CD4-positive, alpha-beta T cell treated with Interferon gamma for 1 hour (primary cell): ENCODE measurements at regions not wholly inside any gene's neighbourhood (a gene's known extent, or its start where the extent isn't known, plus 50 kb on each side); places are given as distances from the start of the nearest gene placed in this dataset.
"Not testable (repeated sequence)": the region's sequence is repeated elsewhere in the genome, so short reads cannot be mapped to it uniquely, and the experiment has no call there.

Source experiments
- DNase-seq: peaks from one replicate; pipeline ENCODE4 v3.0.0-alpha.2; 2020

DNA sequence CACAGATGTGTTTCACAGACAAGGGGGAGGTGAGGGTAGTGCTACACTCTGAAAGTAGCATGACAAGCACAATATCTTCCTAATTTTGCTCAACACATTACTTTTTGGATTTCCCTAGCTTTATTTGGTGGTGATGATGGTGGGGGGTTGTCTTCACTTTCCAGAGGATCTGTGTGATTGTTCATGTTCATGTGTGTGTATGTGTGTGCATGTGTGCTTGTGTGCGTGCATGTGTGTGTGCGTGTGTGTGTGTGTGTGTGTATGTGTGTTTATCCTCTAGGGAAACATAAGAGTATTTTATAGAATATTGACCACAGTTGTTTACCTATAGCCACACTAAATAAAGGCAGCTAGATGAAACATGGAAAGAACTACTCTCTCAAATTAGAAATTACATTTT, 183.8 kb upstream of the EYA4 start:
- DNase-seq: no peak

- DNase-seq: no peak
These were observed 179.1 kb upstream of the EYA4 start for GRCh38 chr6:133062077-133062476.

- DNase-seq: peak; percentile 1
These were observed 178.4 kb upstream of the EYA4 start for GRCh38 chr6:133062696-133063306.

DNA sequence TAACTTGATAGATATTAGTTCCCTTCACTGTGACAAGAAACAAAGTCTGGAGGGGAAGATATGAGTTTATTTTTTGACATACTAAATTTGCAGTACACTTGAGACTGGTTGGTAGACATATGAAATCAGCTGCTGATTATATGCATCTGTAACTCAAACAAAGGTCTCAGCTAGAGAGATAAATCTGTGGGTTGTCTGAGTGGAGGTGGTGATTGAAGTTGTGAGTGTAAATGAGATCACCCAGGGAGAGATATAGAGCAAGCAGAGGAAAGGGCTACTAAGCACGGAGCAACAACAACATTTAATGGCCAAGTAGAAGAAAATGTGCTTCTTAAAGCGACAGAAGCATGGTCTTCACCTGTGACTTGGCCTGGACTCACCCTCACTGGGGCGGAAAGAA, 173.2 kb upstream of the EYA4 start:
- DNase-seq: no peak

DNA sequence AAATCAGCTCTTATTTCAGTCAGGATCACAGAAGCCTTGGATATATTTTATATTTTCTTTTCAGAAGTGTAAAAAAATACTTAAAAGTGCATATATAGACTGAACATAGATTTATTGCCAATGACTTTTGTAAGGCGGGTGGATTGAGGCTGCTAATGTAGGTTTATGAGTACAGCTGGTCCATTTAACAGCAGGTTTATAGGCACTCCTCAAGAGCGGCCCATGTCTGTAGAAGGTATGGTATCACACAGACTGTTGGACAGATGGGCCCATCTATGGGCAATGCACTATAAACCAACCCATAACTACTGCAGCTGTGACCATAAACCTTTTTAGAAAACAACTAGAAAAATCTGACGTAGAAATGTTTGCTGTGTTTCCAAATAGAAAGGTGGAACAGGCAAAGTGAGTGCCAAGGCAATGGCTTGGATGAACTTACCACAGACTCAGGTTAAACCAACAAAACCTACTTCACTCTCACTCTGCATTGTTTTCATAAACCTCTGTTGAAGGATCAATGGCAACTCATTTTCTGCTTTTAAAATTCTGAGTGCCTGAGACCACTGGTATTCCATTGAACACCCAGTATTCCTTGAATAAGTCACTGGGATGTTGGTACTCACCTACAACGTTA, 170.6 kb upstream of the EYA4 start:
- no peak for DNase-seq

DNA sequence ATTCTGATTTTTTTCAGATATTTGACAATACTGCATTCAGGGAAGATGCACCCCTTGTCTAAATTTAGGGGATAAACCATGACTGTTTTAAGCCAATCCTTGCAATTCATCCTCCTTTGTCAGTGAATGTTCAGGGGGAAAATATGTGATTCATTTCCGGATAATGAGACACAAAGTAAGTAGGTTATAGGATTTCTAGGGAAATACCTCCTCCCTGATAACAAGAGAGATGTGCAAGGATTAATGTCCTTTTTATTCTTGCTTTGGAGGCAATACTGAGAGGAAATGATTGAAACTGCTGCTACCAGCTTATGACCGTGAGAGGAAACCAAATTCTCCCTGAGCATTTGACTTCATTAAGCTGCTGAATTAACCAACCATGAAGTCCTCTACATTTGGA, 161.3 kb upstream of the EYA4 start:
- no peak for DNase-seq

DNA sequence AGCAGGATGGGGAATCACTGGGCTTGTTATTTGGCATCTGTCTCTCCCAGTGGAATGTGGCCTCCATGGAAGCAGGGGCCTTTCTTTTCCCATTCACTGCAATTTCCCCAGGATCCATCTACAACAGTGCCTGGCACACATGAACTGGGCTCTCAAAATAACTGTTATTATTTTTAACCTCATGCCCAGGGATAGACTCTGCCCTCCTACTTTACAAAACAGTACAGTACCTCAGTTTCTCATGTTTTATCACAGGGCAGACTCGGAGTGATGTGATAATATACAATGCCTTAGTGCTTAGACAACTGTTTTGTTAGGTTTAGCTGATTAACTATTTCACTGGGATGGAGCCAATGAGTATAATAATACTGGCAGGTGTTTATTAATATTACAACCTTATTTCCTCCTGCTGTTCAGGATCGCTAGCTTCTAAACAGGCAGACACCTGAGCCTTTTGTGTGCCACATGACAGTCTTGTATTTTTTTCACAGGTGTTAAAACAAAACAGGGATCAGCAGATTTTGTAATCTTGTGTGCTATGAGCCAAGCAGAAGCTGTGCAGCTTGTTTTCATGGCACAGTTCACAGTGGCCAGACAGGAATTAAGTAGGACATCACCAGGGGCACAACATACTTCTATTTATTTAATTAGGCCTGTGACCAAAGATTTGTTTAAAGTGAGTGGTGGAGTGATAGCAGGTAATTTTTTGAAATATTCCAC, 157.7 kb upstream of the EYA4 start:
- DNase-seq: no peak

- DNase-seq: no peak
These were observed 155.7 kb upstream of the EYA4 start for GRCh38 chr6:133085471-133085870.

DNA sequence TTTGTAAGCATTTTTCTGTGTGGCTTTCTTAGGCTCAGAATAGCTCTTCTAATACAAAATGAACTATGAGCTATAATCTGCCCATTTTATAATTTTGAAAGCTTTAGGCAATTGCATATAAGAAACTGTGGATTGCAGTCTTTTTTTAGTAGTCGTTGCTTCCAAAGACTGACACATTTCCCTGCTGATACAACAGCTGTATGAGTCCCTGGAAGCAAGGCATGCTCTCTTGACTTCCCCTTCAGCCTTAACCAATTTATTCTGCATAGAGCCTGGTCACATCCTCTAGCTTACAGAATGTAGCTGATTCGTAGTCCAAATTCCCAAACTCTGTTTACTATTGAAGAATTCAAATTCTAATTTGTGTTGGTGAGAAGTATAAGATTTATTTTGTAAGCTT, 155.3 kb upstream of the EYA4 start:
- DNase-seq: no peak

GRCh38 chr6:133088931-133089695, 152.0 kb upstream of the EYA4 start:
- no peak for DNase-seq

DNA sequence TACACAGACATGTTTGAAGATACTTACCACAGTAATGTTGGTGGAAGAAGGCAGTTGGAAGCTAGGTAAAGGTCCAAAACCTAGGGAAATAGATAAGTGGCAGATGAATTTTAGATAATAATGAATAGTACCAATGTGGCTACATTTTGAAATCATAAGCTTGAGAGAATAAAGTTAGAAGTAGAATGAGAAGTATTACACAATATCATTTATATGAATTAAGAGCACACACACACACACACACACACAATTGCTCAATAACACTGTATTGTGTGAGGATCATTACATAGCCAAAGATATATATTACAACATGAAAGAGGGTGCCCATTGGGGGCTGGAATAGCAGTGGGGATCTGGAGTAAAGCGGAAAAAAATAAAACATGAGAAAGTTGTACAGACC, 149.0 kb upstream of the EYA4 start:
- no peak for DNase-seq

- no peak for DNase-seq
These were observed 148.4 kb upstream of the EYA4 start for GRCh38 chr6:133092771-133093170.

DNA sequence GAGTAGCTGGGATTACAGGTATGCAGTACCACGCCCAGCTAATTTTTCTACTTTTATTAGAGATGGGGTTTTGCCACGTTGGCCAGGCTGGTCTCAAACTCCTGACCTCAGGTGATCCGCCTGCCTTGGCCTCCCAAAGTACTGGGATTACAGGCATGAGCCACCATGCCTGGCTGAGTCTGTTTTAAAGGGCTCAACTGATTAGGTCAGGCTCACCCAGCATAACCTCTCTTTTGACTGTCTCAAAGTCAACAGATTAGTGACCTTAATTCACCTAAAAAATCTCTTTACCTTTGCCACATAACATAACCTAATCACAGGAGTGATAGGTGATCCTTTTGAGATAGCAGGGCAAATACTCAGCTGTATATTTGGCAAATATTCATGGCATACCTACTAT, 147.9 kb upstream of the EYA4 start:
- DNase-seq: not testable (repeated sequence)

GRCh38 chr6:133093956-133094355, 147.2 kb upstream of the EYA4 start:
- no peak for DNase-seq

- no peak for DNase-seq
These were observed 143.9 kb upstream of the EYA4 start for GRCh38 chr6:133097208-133097607.

GRCh38 chr6:133099573-133099972, 141.6 kb upstream of the EYA4 start:
- no peak for DNase-seq

DNA sequence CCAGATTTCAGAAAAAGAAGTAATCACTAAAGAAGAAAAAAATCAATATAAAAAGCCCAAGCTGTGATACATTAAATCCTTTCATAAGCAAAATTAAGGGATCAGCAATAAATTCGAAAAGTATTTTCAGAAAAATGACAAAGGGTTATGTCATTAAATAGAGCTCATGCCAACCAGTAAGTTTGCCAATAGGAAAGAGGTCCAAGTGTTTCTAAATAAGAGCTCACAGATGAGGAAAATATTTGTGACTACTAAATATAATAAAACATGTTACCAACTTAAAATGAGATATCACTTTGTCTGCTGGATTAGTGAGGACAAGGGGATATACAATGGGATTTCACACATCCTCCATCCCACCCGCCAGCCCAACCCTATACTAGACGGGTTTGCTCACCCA, 140.3 kb upstream of the EYA4 start:
- no peak for DNase-seq

GRCh38 chr6:133101790-133102189, 139.4 kb upstream of the EYA4 start:
- DNase-seq: no peak

DNA sequence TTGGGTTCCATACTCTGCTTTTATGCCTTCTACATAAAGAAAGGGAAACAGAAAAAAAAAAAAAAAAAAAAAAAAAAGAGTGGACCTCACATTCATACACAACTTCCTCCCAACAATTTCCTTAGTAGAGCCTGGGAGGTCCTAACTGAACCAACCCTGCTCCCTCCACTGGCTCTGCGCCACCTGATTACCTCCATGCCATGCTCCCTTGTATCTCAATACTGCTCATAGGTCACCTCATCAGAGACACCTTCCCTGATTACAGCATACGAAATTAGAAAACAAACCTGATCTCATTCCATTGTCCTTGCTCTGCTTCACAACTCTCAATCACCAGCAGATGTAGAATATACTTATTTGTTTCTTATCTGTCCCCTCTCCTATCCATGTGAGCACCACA, 134.2 kb upstream of the EYA4 start:
- DNase-seq: no peak

DNA sequence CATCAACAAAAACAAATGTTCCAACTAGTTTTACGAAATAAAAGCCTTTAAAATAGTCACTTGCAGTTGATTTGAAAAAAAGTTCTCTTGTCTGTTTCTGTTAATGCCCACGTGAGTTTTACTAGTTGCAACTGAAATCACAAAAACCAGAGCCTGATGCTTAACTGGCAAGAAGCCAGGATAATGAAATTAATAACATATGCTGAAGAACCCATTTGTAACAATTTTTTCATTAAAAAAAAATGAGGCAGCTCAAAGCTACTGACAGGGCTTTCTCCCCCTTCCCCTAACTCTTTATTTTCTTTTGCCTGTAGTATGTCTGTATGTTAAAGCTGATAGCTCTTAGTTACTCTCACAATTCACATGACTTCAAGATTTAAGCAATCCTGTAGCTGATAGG, 132.7 kb upstream of the EYA4 start:
- DNase-seq: no peak

- no peak for DNase-seq
These were observed 126.2 kb upstream of the EYA4 start for GRCh38 chr6:133114973-133115372.

DNA sequence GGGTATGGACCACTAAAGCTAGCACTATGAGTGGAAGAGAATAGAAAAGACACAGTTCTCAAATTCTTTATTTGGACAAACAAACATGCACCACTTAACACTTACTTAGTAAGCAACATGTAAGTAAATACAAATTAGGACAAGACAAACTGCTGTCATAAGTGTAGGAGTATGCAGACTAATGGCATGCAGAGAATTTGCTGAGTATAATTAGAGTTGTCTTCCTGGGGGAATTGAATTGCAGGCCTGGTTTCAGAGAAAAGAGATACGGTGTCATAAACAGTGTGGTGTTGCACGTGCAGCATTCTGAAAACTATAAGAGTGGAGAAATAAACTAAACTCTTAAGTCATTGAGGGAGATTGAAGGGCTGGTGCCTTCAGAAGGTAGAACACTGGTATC, 125.2 kb upstream of the EYA4 start:
- DNase-seq: no peak

DNA sequence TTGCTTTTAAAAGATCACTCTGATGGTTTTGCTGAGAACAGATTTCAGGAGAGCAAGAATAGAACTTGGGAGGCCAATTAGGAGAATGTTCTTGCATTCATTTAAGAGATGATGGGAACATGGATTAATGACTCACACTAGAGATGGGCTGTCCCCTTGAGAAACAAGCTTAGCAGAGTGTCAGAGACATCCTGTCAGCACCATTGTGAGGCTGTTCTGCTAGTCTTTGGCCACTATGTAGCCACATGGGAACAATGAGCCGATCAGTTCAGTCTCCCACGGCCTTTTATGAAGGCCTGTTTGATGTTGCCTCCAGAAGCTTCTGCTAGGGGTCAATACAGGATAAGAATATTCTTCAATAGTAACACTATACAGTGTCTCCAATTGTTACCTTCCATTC, 113.0 kb upstream of the EYA4 start:
- DNase-seq: no peak

DNA sequence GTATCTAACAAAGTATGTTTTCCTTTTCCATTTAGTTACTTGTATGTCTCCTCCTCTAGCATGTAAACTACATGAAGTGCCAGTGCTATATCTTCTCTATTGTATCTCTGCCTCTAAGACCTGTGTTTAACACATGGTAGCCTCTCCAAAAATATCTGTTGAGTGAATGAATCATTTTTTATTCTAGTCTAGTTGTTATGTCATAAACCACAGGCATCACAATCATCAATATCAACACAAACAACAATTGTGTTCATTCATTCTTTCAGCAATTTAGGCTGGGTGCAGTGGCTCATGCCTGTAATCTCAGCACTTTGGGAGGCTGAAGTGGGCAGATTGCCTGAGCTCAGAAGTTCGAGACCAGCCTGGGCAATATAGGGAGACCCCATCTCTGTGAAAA, 111.6 kb upstream of the EYA4 start:
- no peak for DNase-seq
